ENCODE measurements at regions not wholly inside any gene's neighbourhood (a gene's known extent, or its start where the extent isn't known, plus 50 kb on each side); places are given as distances from the start of the nearest gene placed in this dataset.

GRCh38 chr17:73968680-73969079 lies 234.8 kb upstream of the RPL38 start:
- TF ChIP-seq CTCF (IDR thresholded peaks at IDR 0.05; ENCODE audit: low read length) (no peak), EZH2phosphoT487 (IDR thresholded peaks at IDR 0.05; ENCODE audit: low read length) (no peak), EZH2 (optimal IDR thresholded peaks at IDR 0.05; ENCODE audit: low read depth, low read length) (no peak)

Data from MM.1S (cell line).